AG20443 (cell line): ENCODE measurements at regions not wholly inside any gene's neighbourhood (a gene's known extent, or its start where the extent isn't known, plus 50 kb on each side); places are given as distances from the start of the nearest gene placed in this dataset.

Experiments
- DNase-seq: peaks from one replicate; pipeline ENCODE4 v3.0.0; 2012; ENCODE audit warnings: low spot score, mixed read lengths

- no peak for DNase-seq
Measured at GRCh38 chr5:164027738-164028137, 522.3 kb downstream of the MAT2B start.

- DNase-seq, result no peak
Measured at GRCh38 chr5:164038128-164038783, 532.8 kb downstream of the MAT2B start.

DNA sequence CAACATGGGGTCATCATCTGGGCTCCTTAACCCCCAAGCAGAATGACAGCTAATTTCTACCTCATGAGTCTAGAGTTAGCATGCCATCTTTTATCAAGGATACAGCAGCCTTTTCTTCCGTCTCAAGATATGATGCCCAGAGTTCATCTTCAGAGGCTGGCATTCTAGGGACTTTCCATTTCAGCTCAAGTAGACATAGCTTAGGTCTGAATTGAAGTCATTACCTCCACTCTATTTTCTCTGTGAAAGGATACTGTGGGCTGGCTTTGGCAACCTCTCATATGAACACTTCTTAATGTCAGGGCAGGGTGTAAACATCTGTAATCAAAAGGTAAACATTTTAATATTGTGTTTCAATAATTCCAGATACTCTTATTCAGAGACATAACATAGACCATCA lies 535.7 kb downstream of the MAT2B start:
- DNase-seq, result no peak

GRCh38 chr5:164048359-164048926 lies 543.0 kb downstream of the MAT2B start:
- no peak for DNase-seq

DNA sequence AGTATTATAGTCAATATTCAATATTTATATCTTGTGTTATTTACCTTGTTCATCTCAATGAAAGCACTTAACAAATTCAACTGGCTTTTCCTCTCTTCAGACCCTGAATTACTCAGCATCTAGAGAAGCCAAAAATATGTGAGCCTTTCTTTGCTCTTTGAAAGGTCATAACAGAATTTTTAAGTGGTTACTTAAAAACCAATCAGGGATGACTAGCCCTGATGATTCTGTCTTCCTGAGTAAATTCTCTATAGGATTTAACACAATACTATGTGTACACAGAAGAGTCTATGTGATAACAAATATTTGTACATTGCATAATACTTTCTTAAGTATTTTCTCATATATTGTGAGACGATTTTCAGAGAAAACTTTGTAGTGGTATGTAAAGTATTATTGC lies 546.3 kb downstream of the MAT2B start:
- no peak for DNase-seq

GRCh38 chr5:164052536-164053093 lies 547.2 kb downstream of the MAT2B start:
- DNase-seq, result no peak

- no peak for DNase-seq
Measured at GRCh38 chr5:164053123-164053522, 547.7 kb downstream of the MAT2B start.

- no peak for DNase-seq
Measured at GRCh38 chr5:164054461-164054860, 549.0 kb downstream of the MAT2B start.

- DNase-seq, result no peak
Measured at GRCh38 chr5:164057121-164057520, 551.7 kb downstream of the MAT2B start.

DNA sequence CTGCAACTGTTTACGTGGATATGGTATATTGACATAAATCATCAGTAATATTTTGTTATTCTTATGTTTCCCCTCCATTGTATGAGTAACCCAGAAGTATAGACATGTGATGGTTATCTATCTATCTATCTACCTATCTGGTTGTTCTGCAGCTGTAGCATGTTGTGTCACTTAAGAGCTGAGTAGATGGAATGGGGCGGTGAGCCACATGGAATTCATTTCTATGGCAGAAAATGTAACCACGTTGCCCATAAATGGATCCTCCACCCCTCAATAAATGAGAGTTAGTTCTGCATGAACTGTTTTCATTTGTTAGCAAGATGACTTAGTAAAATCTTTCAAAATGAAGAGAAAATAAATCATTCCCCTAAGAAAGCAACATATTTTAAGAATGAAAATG lies 553.2 kb downstream of the MAT2B start:
- DNase-seq, result no peak

- DNase-seq, result no peak
Measured at GRCh38 chr5:164059471-164059870, 554.1 kb downstream of the MAT2B start.

DNA sequence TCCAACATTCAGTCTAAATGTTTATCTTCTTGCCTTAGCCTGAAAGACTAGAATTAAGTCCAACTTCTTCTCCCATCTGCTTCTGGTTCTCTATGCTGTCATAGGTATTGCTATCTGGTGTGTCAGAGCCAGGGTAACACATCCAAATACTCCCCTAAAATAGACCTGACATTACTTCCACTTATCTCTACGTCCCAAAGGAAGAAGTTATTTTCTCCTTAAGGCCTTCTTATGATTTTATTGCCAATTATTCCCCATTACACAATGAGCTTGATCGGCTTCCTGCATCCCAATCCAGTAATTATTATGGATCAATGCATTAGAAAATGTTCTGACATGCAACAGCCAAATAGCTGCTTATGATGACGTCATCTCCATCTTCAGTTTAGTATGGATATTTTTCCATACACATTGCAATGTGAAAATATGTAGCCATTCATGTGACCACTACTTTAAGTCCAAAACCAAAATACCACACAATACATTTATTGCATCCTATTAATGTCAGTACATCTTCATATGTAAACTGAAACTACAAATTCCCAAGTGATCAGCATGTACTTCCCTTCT lies 555.5 kb downstream of the MAT2B start:
- no peak for DNase-seq

DNA sequence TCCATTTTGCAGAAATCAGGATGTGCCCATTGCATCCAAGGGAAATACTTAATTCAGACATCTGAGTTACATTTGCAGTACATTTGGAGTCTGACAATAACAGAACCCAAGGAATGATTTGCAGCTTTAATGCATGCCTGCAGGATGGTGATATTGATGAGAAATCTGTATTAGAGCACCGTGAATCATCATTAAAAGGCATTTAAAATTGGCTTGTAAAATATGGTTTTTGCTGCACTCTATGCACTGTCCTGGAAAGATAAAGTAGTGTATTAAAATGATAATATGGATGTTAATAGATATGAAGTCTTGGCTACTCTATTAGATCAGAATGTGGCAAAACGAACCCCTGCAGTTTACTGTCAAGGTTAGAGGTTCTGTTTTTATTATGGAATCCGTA lies 556.9 kb downstream of the MAT2B start:
- DNase-seq, result no peak

DNA sequence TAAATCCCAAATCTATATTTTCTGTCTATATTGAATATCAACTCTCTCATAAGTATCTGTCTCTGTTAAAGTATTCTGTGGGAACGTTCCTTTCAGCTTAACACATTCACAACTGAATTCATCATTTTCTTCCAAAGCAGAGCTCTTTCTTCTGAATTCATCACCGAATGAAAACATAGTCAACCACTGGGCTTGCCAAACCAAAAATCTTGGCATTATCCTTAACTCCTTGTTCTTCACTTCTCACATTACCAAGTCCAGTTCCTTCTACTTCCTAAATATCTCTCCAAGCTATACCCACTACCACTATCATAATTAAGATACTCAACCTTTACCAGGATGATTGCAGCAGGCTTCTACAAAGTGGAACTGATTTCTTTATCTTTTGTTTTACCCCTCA lies 559.8 kb downstream of the MAT2B start:
- no peak for DNase-seq

GRCh38 chr5:164071671-164072070 lies 566.3 kb downstream of the MAT2B start:
- no peak for DNase-seq

DNA sequence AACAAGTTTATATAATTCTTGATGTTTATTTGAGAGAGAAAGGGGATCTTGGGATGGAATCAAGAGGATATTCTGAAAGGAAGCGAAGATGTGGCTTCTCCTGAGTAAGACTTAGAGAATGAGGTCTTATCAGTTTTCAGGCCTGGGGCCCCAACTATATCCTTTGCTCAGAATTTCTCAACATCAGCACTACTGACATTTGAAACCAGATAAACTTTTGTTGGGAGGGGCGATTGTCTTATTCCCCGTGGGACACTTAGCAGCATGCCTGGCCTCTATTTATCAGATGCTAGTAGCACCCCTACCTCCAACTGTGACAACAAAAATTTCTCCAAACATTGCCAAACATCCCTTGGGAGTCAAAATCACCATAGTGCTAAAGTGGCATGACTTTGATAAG lies 567.7 kb downstream of the MAT2B start:
- DNase-seq, result no peak

DNA sequence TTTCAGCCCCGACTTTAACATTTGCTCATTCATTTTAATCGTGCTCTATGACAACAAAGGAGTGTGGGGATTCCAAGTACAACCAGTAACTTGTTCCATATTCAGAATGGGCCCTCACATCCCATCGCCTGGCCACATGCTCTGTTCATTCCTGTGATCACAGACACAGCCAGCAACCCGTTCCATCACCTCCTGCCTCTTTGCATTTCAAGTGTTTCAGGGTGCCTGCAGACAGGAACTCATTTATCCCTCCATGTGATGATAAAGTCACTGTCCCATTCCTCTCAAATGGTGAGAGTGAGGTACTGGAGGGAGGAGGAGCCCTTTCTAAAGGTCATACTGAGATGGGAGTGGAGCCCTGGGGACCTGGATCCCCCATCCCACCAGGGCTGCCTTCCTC lies 571.1 kb downstream of the MAT2B start:
- DNase-seq, result no peak

GRCh38 chr5:164090358-164090757 lies 584.9 kb downstream of the MAT2B start:
- no peak for DNase-seq

DNA sequence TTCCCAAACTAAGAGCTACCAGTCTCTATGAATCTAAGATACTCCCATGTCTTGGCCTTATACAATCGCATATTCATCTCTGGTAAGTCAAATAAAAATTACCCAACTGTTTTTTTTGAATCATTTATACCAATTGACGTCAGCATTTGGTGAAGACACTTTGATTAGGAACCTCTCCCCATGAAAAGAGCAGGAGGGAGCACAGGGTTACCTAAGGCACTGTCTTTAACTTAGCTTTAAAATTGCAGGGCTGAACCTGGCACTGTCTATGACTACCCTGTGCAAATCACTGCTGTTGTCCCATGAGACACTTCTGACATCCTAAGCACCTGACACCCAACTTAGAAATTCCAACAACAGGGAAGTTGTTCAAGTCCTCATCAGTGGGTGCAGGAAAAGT lies 586.4 kb downstream of the MAT2B start:
- no peak for DNase-seq

DNA sequence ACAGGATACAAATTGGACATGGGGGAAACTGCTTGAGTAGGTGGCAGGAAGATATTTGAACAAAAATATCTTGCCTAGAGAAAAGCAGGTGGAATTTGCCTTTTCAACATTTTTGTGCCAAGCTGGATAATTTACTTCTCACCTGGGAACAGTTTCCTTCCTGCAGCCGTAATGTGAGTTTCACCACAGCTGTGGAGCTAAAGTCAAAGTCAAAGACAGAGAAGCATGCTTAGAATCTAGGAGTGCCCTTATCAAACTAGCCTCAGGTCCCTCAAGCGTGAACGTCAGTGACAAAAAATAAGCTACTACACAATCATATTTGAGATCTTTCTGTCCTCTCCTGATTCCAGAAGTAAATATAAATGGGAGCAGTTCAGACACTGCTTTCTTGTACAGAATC lies 588.9 kb downstream of the MAT2B start:
- no peak for DNase-seq

DNA sequence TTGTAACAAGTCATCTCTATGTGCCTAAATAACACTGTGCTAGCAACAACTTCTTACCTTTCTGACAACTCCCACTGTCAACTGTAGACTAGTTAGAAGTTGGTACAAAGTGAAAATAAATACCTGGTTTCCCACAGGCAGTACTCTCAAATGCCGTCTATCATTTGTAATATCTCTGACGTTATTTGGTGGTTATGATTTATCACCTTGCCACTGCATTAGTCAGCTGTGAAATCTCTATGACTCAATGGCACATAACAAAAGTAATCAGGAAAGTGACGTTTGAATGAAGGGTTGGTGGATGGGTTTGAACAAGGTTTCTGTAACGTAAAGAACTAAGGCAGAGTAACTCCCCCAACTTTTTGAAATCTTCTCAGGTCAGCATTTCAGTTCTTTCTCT lies 592.3 kb downstream of the MAT2B start:
- no peak for DNase-seq

GRCh38 chr5:164098531-164098930 lies 593.1 kb downstream of the MAT2B start:
- no peak for DNase-seq

DNA sequence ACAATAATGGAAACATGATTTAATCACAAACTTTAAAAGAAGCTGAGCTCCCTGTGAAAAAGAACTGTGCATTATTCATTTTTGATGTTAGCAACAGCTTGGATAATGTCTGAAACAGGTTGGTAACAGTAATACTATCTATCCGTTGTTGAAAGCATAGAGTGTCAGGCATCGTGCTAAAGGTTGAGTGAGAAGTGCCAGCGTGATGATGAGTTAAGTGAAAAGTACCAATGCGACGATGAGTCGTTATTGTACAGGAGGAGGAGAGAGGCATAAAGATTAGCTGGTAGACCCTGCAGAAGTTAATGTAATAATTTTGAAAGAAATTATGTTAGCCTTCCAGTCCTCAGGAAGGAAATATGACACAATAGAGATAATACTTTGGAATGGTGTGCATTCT lies 593.6 kb downstream of the MAT2B start:
- no peak for DNase-seq

- no peak for DNase-seq
Measured at GRCh38 chr5:164115420-164115819, 610.0 kb downstream of the MAT2B start.
